Body of pancreas (tissue), 4 donors: ENCODE measurements at regions not wholly inside any gene's neighbourhood (a gene's known extent, or its start where the extent isn't known, plus 50 kb on each side); places are given as distances from the start of the nearest gene placed in this dataset.

Source experiments
- CTCF ChIP-seq, 7 experiments: fragments of 450-650 bp in 4 of 7; fragments of 200-600 bp in 3 of 7; sonication (generic) in 3 of 7; IDR thresholded peaks; one replicate each; pipeline ENCODE4 v1.5.1; 2016 to 2019; ENCODE audit warnings: antibody characterized with exemption in 7 of 7
- POLR2A ChIP-seq, 3 donors: fragments of 450-650 bp; IDR thresholded peaks; one replicate each; pipeline ENCODE4 v1.6.1; 2016; ENCODE audit warnings: antibody characterized with exemption in 3 of 3, mild to moderate bottlenecking in 2 of 3

- TF ChIP-seq POLR2A (IDR thresholded peaks at IDR 0.05) = no peak
- no peak for TF ChIP-seq CTCF (IDR thresholded peaks at IDR 0.05)
Observed at GRCh38 chr14:84492685-84493084, 1037.3 kb upstream of the FLRT2 start.
